Naive thymus-derived CD4-positive, alpha-beta T cell (primary cell): ENCODE measurements at regions not wholly inside any gene's neighbourhood (a gene's known extent, or its start where the extent isn't known, plus 50 kb on each side); places are given as distances from the start of the nearest gene placed in this dataset.
"Not testable (repeated sequence)": the region's sequence is repeated elsewhere in the genome, so short reads cannot be mapped to it uniquely, and the experiment has no call there.

Experiments used
- ATAC-seq: fragments of 150-1000 bp; cut with Tn5 transposase; 2 replicates; pipeline ENCODE4 v1.10.0; 2021; ENCODE audit warnings: mild to moderate bottlenecking, moderate library complexity
- CTCF ChIA-PET: fragments of 350-600 bp; sonication (Branson Sonifier 250); formaldehyde crosslinking; loops from one replicate; lab custom pipeline; 2021; ENCODE audit warnings: antibody characterized with exemption; lab: Charles Lee
- POLR2A ChIA-PET: fragments of 350-600 bp; sonication (Branson Sonifier 250); formaldehyde crosslinking; loops from one replicate; lab custom pipeline; 2021; ENCODE audit warnings: antibody characterized with exemption, inconsistent platforms; lab: Charles Lee
- DNase-seq, 9 donors: peaks; one replicate each; pipeline versions ENCODE4 v3.0.0 to v3.0.0-alpha.2; 2020 to 2022; ENCODE audit warnings: mixed read lengths in 1 of 9
- H3K27ac ChIP-seq: one replicate; pipeline ENCODE4 v1.7.0; 2013; ENCODE audit warnings: mild to moderate bottlenecking, low read depth, low read length, moderate library complexity
- H3K27me3 ChIP-seq, 2 donors: one replicate each; pipeline ENCODE4 v1.7.0; 2013; ENCODE audit warnings: low read length in 2 of 2, mild to moderate bottlenecking in 2 of 2, moderate library complexity in 2 of 2; ENCODE audit not compliant: control insufficient read depth in 2 of 2, insufficient read depth in 2 of 2
- H3K36me3 ChIP-seq, 3 experiments: 1 replicate in 2 of 3; 2 replicates in 1 of 3; pipeline ENCODE4 v1.7.0; 2013; ENCODE audit warnings: low read length in 3 of 3, mild to moderate bottlenecking in 3 of 3, moderate library complexity in 1 of 3; ENCODE audit not compliant: insufficient read depth in 3 of 3, control insufficient read depth in 2 of 3
- H3K4me1 ChIP-seq, 2 donors: one replicate each; pipeline ENCODE4 v1.7.0; 2013; ENCODE audit warnings: low read length in 2 of 2, mild to moderate bottlenecking in 2 of 2, moderate library complexity in 1 of 2; ENCODE audit not compliant: control insufficient read depth in 2 of 2, insufficient read depth in 2 of 2
- H3K4me3 ChIP-seq: 2 replicates; pipeline ENCODE4 v1.7.0; 2013; ENCODE audit warnings: mild to moderate bottlenecking, low read length
- H3K9me3 ChIP-seq, 3 experiments: 1 replicate in 2 of 3; 2 replicates in 1 of 3; pipeline ENCODE4 v1.7.0; 2013; ENCODE audit warnings: low read length in 3 of 3; ENCODE audit not compliant: control insufficient read depth in 2 of 3
- H3K27ac Mint-ChIP-seq, 9 donors: one replicate each; pipeline ENCODE4 v1.8.0; 2020 to 2022; ENCODE audit warnings: mixed read lengths in 9 of 9, mild to moderate bottlenecking in 8 of 9, moderate library complexity in 5 of 9, inconsistent platforms in 2 of 9
- H3K27me3 Mint-ChIP-seq, 5 donors: one replicate each; pipeline ENCODE4 v1.8.0; 2021 to 2022; ENCODE audit warnings: mixed read lengths in 5 of 5, mild to moderate bottlenecking in 1 of 5
- H3K36me3 Mint-ChIP-seq, 5 donors: one replicate each; pipeline ENCODE4 v1.8.0; 2020 to 2022; ENCODE audit warnings: mixed read lengths in 5 of 5, mild to moderate bottlenecking in 3 of 5, inconsistent platforms in 1 of 5
- H3K4me1 Mint-ChIP-seq, 7 donors: one replicate each; pipeline ENCODE4 v1.8.0; 2020 to 2022; ENCODE audit warnings: mixed read lengths in 7 of 7, mild to moderate bottlenecking in 3 of 7, inconsistent platforms in 1 of 7
- H3K4me3 Mint-ChIP-seq, 10 donors: one replicate each; pipeline ENCODE4 v1.8.0; 2020 to 2022; ENCODE audit warnings: mild to moderate bottlenecking in 10 of 10, mixed read lengths in 10 of 10, moderate library complexity in 6 of 10, inconsistent platforms in 2 of 10
- H3K9me3 Mint-ChIP-seq, 11 donors: one replicate each; pipeline ENCODE4 v1.8.0; 2020 to 2022; ENCODE audit warnings: mixed read lengths in 11 of 11, mild to moderate bottlenecking in 4 of 11, inconsistent platforms in 1 of 11, moderate library complexity in 1 of 11
- intact Hi-C, 2 donors: fragments of 100-400 bp; cut with micrococcal nuclease; formaldehyde crosslinking; loops; one replicate each; pipeline ENCODE4 v1.15.1; 2023

GRCh38 chr6:58046584-58046983 lies 729.2 kb downstream of the PRIM2 start:
- H3K27me3 ChIP-seq, H3K27ac Mint-ChIP-seq, CTCF ChIA-PET, H3K9me3 Mint-ChIP-seq, H3K36me3 ChIP-seq, H3K27ac ChIP-seq, H3K9me3 ChIP-seq, H3K4me3 ChIP-seq, POLR2A ChIA-PET, H3K27me3 Mint-ChIP-seq, H3K4me3 Mint-ChIP-seq, intact Hi-C loops, DNase-seq, H3K4me1 ChIP-seq, ATAC-seq, H3K36me3 Mint-ChIP-seq, H3K4me1 Mint-ChIP-seq: not testable (repeated sequence)

GRCh38 chr6:58047389-58047788 lies 730.0 kb downstream of the PRIM2 start:
- H3K4me1 Mint-ChIP-seq, DNase-seq, H3K4me3 Mint-ChIP-seq, POLR2A ChIA-PET, H3K36me3 ChIP-seq, H3K9me3 Mint-ChIP-seq, CTCF ChIA-PET, H3K36me3 Mint-ChIP-seq, H3K9me3 ChIP-seq, H3K4me1 ChIP-seq, H3K4me3 ChIP-seq, H3K27ac ChIP-seq, intact Hi-C loops, H3K27ac Mint-ChIP-seq, H3K27me3 ChIP-seq, ATAC-seq: not testable (repeated sequence)
- peaks cover 0 to 10% (median 5%) of the 10 kb centered on the region in 5 donors for H3K27me3 Mint-ChIP-seq

GRCh38 chr6:58047865-58048264 lies 730.4 kb downstream of the PRIM2 start:
- H3K36me3 Mint-ChIP-seq, CTCF ChIA-PET, H3K4me3 ChIP-seq, H3K27me3 ChIP-seq, H3K27ac Mint-ChIP-seq, H3K4me1 ChIP-seq, H3K36me3 ChIP-seq, H3K4me3 Mint-ChIP-seq, DNase-seq, H3K9me3 ChIP-seq, POLR2A ChIA-PET, ATAC-seq, H3K4me1 Mint-ChIP-seq, intact Hi-C loops, H3K27ac ChIP-seq, H3K9me3 Mint-ChIP-seq: not testable (repeated sequence)
- peaks cover 0 to 10% (median 7%) of the 10 kb centered on the region in 5 donors for H3K27me3 Mint-ChIP-seq

- H3K9me3 ChIP-seq, DNase-seq, H3K4me3 Mint-ChIP-seq, intact Hi-C loops, H3K9me3 Mint-ChIP-seq, H3K4me3 ChIP-seq, ATAC-seq, H3K27me3 ChIP-seq, H3K4me1 ChIP-seq, H3K4me1 Mint-ChIP-seq, POLR2A ChIA-PET, CTCF ChIA-PET, H3K36me3 ChIP-seq, H3K36me3 Mint-ChIP-seq, H3K27ac ChIP-seq, H3K27ac Mint-ChIP-seq: not testable (repeated sequence)
- H3K27me3 Mint-ChIP-seq = peaks cover 0 to 26% (median 7%) of the 10 kb centered on the region in 5 donors
These were observed 738.2 kb downstream of the PRIM2 start for GRCh38 chr6:58055465-58056176.

GRCh38 chr6:58059701-58060100 lies 742.3 kb downstream of the PRIM2 start:
- H3K4me3 Mint-ChIP-seq, CTCF ChIA-PET, H3K9me3 Mint-ChIP-seq, H3K9me3 ChIP-seq, H3K27ac Mint-ChIP-seq, H3K36me3 Mint-ChIP-seq, intact Hi-C loops, ATAC-seq, H3K27me3 ChIP-seq, POLR2A ChIA-PET, H3K36me3 ChIP-seq, H3K4me1 Mint-ChIP-seq, H3K4me3 ChIP-seq, DNase-seq, H3K27ac ChIP-seq, H3K4me1 ChIP-seq: not testable (repeated sequence)
- peaks cover 0 to 12% (median 6%) of the 10 kb centered on the region in 5 donors for H3K27me3 Mint-ChIP-seq

GRCh38 chr6:58063542-58063941 lies 746.1 kb downstream of the PRIM2 start:
- H3K9me3 ChIP-seq, intact Hi-C loops, H3K27ac ChIP-seq, ATAC-seq, H3K4me1 ChIP-seq, DNase-seq, H3K27ac Mint-ChIP-seq, H3K27me3 Mint-ChIP-seq, POLR2A ChIA-PET, H3K4me3 ChIP-seq, H3K4me1 Mint-ChIP-seq, H3K27me3 ChIP-seq, H3K4me3 Mint-ChIP-seq, H3K9me3 Mint-ChIP-seq, H3K36me3 Mint-ChIP-seq, CTCF ChIA-PET, H3K36me3 ChIP-seq: not testable (repeated sequence)

- H3K27me3 Mint-ChIP-seq, H3K27ac ChIP-seq, H3K4me1 ChIP-seq, H3K9me3 ChIP-seq, H3K36me3 ChIP-seq, ATAC-seq, H3K27ac Mint-ChIP-seq, H3K4me3 ChIP-seq, H3K9me3 Mint-ChIP-seq, DNase-seq, CTCF ChIA-PET, H3K36me3 Mint-ChIP-seq, H3K4me1 Mint-ChIP-seq, POLR2A ChIA-PET, H3K27me3 ChIP-seq, H3K4me3 Mint-ChIP-seq, intact Hi-C loops: not testable (repeated sequence)
These were observed 750.6 kb downstream of the PRIM2 start for GRCh38 chr6:58067867-58068548.
